ENCODE measurements at regions not wholly inside any gene's neighbourhood (a gene's known extent, or its start where the extent isn't known, plus 50 kb on each side); places are given as distances from the start of the nearest gene placed in this dataset.

GRCh38 chr5:30894811-30895210 is 298.7 kb upstream of the CDH6 start:
- Mint-ChIP-seq H3K4me1 (ENCODE audit: low read depth) (no peaks in the 10 kb centered on the region), H3K36me3 (ENCODE audit: low read depth) (no peaks in the 10 kb centered on the region), H3K27me3 (no peaks in the 10 kb centered on the region), H3K27ac (no peak overlapping the region), H3K9me3 (peaks cover 2% of the 10 kb centered on the region), H3K4me3 (no peak overlapping the region)
- DNase-seq (no peak), ATAC-seq (no peak)
- ChIA-PET POLR2A (no interaction called here), CTCF (no interaction called here)
- TF ChIP-seq CTCF (IDR thresholded peaks at IDR 0.05) = no peak
- intact Hi-C loops (cut with micrococcal nuclease) = no loop called here

GRCh38 chr5:30891660-30892059 is 301.8 kb upstream of the CDH6 start:
- no peaks in the 10 kb centered on the region for H3K9me3 Mint-ChIP-seq
- CTCF ChIA-PET = no interaction called here
- no peaks in the 10 kb centered on the region for H3K36me3 Mint-ChIP-seq (ENCODE audit: low read depth)
- no peak overlapping the region for H3K27ac Mint-ChIP-seq
- H3K27me3 Mint-ChIP-seq = no peaks in the 10 kb centered on the region
- H3K4me1 Mint-ChIP-seq (ENCODE audit: low read depth) = no peaks in the 10 kb centered on the region
- TF ChIP-seq CTCF (IDR thresholded peaks at IDR 0.05) = no peak
- POLR2A ChIA-PET = no interaction called here
- DNase-seq (no peak), ATAC-seq (no peak)
- no peak overlapping the region for H3K4me3 Mint-ChIP-seq
- intact Hi-C loops (cut with micrococcal nuclease) = no loop called here

- H3K36me3 Mint-ChIP-seq (ENCODE audit: low read depth) = no peaks in the 10 kb centered on the region
- POLR2A ChIA-PET = no interaction called here
- H3K9me3 Mint-ChIP-seq = no peaks in the 10 kb centered on the region
- ATAC-seq (no peak), DNase-seq (no peak)
- CTCF ChIA-PET = no interaction called here
- H3K4me1 Mint-ChIP-seq (ENCODE audit: low read depth) = no peaks in the 10 kb centered on the region
- TF ChIP-seq CTCF (IDR thresholded peaks at IDR 0.05) = no peak
- no peak overlapping the region for H3K27ac Mint-ChIP-seq
- H3K4me3 Mint-ChIP-seq = no peak overlapping the region
- no peaks in the 10 kb centered on the region for H3K27me3 Mint-ChIP-seq
- intact Hi-C loops (cut with micrococcal nuclease) = no loop called here
Measured at GRCh38 chr5:30890377-30890776, 303.1 kb upstream of the CDH6 start.

GRCh38 chr5:30880514-30880913 is 313.0 kb upstream of the CDH6 start:
- no peak overlapping the region for H3K27ac Mint-ChIP-seq
- DNase-seq (no peak), ATAC-seq (no peak)
- TF ChIP-seq CTCF (IDR thresholded peaks at IDR 0.05) = no peak
- H3K27me3 Mint-ChIP-seq = no peaks in the 10 kb centered on the region
- no peaks in the 10 kb centered on the region for H3K4me1 Mint-ChIP-seq (ENCODE audit: low read depth)
- CTCF ChIA-PET = no interaction called here
- peaks cover 17% of the 10 kb centered on the region for H3K9me3 Mint-ChIP-seq
- no peaks in the 10 kb centered on the region for H3K36me3 Mint-ChIP-seq (ENCODE audit: low read depth)
- no peak overlapping the region for H3K4me3 Mint-ChIP-seq
- POLR2A ChIA-PET = no interaction called here
- intact Hi-C loops (cut with micrococcal nuclease) = no loop called here

- DNase-seq (no peak), ATAC-seq (no peak)
- intact Hi-C loops (cut with micrococcal nuclease) = no loop called here
- no peak for TF ChIP-seq CTCF (IDR thresholded peaks at IDR 0.05)
- Mint-ChIP-seq H3K9me3 (peaks cover 17% of the 10 kb centered on the region), H3K27ac (no peak overlapping the region), H3K4me1 (ENCODE audit: low read depth) (no peaks in the 10 kb centered on the region), H3K4me3 (no peak overlapping the region), H3K36me3 (ENCODE audit: low read depth) (no peaks in the 10 kb centered on the region), H3K27me3 (no peaks in the 10 kb centered on the region)
- POLR2A ChIA-PET = no interaction called here
- CTCF ChIA-PET = no interaction called here
Measured at GRCh38 chr5:30879887-30880286, 313.6 kb upstream of the CDH6 start.
